DMS 273 (cell line): ENCODE measurements at regions not wholly inside any gene's neighbourhood (a gene's known extent, or its start where the extent isn't known, plus 50 kb on each side); places are given as distances from the start of the nearest gene placed in this dataset.
A peak's percentile ranks its signal among the peaks of the same experiment; 100 is the strongest.
"Not testable (repeated sequence)": the region's sequence is repeated elsewhere in the genome, so short reads cannot be mapped to it uniquely, and the experiment has no call there.

Experiments
- DNase-seq: peaks from one replicate; lab custom pipeline; 2025; ENCODE audit not compliant: unreplicated experiment; lab: John Stamatoyannopoulos, UW

DNA sequence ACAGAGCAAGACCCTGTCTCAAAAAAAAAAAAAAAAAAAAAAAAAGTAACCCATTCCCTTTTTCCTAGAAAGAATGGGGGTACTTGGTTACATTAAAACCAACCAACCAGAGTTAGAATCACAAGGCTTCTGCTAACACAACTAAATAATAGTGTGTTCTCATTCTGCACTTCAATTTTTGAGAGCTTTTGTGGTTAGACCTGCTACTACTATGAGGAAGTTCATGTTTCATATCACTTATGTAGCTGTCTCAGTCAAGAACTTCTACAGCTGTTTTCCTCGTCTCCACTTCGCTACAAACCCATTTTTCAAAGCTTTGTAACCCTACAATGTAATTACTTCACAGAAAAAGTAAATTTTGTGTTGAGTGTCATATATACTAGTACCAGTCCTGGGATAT, 58.3 kb downstream of the PDHA2 start:
- DNase-seq: no peak

DNA sequence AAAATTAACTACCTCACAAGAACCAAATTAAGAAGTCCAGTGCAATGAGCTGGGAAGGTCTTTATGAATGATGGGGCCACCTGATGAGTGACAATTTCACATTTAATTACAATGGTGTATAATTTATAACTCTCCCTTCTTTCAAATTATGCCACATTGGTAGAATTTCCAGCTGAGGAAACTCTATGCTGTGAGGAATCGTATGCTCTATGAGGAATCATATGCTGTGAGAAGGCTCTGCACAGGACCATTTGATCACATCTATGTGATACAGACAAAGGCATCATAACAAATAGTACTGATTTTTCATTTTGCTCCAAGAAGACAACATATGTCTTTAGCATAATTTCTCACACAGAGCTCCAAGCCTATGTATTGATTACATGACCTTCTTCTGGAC, 69.3 kb downstream of the PDHA2 start:
- no peak for DNase-seq

DNA sequence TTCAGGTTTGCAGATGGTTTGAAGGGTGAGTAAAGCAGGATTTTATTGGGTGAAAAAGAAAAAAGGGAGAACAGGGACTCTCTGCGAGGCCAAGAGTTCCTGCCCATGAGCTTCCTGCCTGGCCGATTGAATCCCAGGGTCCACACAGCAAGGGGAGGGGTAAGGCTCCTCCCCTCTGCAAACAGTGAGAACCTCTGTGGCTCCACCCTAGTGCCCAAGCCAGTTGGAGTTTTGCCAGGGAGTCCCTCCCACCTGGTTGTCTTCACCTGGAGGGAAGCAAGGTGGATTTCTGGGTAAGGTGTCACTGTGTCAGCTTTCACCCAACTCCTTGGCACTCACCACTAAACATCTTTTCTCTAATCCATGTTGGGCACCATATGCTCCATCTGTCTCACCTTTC, 70.9 kb downstream of the PDHA2 start:
- peak; percentile 0 for DNase-seq

DNA sequence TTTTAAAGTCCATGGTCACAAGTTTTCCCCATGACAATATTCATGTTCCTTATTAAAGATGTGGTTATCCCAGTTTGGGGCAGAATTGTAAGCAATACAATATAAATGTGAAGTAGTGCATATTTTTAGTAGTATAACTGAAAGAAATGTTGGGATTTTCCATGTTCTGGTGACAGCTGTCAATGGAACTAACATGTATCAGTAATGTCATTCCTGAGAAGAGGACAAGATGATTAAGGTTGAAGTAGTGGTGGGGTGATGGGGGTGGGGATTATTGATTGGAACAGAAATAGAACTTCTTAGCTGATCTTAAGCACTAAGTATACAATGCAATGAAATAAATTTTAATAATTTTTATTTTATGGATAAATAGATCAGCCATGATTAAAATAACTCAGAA, 81.6 kb downstream of the PDHA2 start:
- no peak for DNase-seq

DNA sequence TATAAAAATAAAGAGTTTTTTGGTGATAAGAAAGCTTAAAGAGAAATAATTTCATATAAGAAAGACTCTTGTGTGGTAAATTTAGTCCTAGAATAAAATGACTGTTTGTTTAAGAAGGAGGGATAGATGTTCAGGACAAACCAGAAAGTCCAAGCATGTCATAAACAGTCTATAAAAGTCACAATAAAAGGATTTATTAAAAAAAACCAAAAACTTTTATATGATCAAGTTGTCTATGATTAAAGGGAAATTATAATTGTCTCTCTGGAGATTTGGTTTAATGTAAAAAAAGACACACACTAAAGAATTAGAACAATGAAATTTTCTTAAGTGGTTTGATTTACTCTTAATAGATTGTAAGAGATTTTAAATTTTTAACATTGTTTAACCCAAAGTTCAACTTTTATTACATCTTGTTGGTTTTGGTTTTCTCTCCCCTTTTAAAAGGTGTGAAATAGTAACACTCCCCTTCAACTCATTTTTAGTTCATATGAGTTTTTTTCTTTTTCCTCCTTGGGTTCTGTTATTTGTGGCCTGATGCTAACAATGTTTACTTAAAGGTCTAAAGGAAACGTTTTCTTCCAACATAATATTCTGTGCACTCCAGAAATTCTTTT, 89.7 kb downstream of the PDHA2 start:
- peak; percentile 25 for DNase-seq

DNA sequence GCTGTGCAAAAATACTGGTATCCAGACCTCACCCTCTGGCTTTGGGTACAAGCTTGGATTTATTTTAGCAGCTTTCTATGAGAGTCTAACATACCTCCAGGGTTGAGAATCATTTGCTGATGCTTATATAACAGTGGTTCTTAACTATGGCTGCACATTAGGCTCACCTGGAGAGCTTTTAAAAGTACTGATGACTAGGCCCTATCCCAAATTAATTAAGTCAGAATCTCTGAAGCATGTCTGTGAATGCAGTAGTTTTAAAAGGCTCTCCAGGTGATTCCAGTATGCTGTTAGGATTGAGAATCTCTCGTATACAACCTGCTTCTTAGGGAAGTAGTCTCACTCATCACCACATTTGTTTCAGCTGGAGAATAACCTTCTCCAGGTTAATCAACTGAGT, 99.2 kb downstream of the PDHA2 start:
- no peak for DNase-seq

DNA sequence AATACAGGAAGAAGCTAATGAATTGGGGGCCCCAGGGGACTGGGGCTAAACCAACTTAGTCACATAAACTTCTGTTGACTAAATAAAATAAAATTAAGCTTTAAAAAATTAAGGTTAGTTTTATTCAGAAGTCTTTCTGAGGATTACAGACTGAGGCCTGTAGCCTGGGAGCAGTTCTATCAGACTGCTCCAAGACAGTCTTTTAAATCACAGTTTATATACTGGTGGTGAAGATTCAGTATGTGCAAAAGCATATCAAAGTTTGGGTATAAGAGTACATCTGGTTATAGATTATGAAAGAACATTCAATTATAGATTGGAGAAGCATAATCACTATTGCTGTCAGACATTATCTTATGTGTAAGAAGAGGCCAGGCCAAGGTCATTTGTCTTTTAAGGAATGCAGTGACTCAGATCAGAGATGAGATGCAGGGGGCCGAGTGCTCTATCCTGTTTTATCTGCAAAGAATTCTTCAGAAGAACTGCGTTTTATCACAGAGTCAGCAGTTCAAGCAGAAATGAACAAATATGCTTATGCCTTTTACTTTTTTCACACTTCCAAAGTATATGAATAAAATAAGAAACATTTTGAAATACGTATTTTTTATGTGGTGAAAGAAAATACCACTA, 109.4 kb downstream of the PDHA2 start:
- no peak for DNase-seq

DNA sequence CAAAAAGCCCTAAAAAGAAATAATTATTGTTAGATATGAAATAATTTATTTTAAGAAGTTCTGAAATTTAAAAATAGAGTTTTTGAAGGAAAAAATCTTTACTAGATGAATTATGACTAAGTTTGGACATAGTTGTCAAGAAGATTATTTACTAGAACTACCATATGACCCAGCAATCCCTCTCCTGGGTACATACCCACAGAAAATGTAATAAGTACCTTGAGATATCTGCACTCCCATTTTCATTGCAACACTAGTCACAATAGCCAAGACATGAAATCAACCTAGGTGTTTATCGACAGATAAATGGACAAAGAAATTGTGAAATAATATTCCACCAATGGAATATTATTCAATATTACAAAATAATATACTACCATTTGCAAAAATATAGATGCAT, 109.9 kb downstream of the PDHA2 start:
- no peak for DNase-seq

DNA sequence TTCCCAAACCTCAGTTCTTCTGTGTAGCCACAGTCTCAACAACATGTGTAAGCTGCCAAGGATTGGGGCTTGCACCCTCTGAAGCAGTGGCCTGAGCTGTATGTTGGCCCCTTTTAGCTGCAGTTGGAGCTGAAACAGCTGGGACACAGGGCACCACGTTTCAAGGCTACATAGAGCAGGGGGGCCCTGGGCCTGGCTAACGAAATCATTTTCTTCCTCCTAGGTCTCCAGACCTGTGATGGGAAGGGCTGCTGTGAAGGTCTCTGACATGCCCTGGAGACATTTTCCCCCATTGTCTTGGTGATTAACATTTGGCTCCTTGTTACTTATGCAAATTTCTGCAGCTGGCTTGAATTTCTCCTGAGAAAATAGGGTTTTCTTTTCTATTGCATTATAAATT, 112.6 kb downstream of the PDHA2 start:
- not testable (repeated sequence) for DNase-seq

DNA sequence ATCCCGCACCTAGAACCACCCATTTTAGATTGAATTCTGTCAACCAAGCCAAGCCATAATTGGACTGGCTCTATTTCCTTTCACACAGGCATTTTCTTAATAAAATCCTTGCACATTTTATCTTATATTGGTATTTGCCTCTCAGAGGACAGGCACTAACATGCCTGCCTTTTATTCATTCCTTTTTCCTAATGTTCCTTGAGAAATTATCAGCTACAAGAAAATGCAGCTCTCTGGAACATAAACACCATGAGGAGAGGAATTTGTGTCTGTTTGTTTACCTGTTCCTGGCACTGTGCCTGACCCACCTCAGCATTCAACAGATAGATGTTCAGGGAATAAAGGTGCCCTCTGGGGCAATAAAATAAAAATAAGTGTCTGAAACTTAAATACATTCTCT, 116.2 kb downstream of the PDHA2 start:
- DNase-seq: no peak

DNA sequence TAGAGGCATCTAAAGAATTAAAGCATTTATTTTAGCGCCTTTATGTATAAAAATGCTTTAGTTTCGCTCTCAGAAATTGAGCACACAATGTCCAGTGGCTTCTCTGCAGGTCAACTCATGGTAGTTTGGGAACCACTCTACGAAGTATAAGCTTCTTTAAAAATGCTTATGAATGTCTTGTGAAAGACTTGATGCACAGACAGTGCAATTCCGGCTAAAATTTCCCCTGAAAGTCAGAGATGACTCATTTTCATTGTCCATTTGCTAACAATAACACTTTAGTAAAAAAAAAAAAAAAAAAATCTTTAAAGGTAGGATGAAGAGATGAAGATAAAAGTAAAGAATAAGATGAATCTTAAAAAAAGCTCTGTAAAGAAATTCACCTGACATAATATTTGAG, 117.2 kb downstream of the PDHA2 start:
- no peak for DNase-seq

DNA sequence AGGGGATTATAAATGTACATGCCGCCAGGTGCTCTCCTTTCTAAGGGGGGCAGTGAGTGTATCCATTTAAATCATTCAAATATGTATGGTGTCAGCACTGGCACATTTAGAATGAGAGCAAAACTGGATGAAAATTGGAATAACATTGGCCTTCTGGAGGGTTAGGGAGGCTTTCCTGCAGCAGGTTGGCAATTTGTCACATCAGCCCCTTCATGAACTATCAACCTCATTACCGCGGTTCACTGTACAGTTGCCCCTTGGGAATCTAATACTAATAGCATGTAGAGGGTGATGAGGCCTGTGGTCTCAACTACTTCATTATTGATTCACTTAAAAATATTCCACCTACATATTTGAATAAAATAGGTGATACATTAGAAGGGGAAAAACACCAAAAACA, 117.9 kb downstream of the PDHA2 start:
- DNase-seq: no peak

DNA sequence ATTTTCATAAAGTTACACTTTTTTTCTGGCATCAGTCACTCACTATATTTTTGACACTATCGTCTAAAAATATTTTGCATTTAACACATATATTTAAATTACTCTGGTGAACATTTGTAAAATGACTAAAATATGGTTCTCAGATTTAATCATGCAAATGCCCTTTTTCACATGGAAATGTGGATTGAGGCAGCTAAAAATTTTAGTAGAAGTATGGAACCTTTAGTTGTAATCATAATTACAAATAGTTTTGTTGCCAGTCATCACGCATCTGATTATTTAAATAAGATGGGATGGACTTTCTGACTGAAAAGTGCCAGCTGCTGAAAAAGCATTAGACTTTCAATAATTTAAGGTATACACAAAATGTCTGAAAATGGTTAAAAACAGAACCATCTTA, 119.3 kb downstream of the PDHA2 start:
- DNase-seq: no peak

DNA sequence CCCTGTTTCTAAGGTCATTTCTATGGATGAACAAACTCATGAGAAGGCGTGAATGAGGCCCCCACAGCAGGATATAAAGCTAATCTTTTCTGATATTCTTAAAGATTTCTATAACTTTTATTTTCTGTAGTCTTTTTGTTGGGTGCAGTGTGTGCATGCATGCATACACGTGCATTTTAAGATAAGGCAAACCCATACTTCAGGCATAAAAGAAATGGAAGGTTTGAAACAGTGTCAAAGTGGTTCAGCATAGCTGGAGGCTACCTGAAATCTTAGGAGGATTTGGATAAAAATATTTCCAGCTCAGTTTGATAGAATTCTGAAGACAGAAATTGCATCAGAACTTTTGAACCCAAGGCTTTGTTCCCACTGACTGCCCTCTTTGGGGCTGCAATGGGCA, 119.7 kb downstream of the PDHA2 start:
- DNase-seq: no peak

DNA sequence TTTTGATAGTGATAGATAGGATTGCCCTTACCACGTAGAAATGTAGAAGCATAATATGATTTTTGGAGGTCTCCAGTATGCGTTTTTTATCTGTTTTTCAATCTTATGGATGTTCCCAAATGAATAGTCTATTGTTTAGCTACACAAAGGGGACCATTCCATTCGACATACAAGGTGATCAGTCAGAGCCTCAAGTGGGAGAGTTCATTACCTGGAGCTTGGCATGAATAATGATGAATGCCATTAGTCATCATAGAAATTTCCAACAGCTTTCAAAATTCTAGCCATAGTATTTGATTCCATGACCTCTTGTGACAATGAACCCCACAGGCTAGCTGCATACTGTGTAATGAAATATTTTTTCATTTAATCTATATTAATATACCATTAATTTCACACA, 123.6 kb downstream of the PDHA2 start:
- no peak for DNase-seq

DNA sequence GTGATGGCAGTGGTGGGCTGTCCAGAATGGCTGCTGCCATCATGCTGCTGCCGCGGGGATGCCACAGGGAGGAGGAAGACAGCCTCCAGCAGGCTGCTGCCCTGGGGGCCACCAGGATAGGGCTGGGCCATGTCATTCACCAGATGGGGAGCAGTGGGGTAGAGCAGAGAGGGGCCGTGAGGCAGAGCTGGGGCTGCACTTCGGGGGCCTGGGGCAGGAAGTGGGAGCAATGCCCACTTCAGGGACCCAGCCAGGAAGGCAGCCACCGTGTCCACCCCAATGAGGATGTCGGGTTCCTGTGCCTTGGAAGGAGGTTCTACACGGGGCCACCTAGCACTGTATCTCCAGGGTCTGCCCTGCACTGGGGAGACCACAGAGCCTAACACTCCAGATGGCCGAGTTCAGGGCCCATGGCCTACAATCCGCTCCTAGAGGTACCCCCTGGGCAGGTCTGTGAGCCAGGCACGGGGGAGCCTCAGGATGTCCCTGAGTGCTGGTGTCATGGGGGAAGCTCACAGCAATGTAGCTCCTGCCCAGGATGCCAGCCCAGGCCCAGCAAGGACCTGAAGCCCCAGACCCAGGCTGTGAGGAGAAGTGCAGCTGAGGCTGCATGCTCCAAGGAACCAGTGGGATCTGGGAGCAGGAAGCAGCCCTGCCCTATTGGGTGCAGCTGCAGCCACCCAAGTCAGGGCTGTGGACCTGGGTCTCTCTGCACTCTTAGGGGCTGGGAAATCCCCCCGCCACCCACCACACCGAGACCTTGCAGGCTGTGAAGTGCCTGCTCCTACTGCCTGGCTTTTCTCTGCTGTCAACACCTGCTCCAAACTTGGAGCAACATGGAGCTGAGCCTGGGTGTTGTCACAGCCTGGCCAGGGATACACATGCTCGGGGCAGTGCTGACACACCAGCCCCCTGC, 140.3 kb downstream of the PDHA2 start:
- no peak for DNase-seq

DNA sequence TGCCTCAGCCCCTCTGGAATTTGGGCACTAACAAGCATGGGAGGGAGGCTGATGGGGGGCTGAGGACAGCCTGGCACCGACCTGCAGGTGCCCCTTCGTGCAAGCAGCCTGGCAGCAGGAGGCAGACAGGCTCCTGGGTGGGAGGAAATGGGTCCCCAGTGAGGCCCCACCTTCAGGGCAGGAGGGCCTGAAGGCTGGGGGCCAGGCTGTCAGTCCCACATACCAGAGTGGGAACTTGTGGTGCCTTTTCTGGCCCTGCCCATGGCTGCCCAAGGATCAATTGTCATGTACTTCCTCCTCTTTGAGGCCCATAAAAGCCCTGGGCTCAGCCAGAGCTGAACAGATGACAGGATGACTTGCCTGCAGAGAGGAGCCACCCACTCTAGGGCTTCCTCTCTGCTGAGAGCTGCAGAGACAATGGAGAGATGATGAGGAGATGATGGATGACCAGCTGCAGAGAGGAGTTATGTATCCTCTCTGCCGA, 141.0 kb downstream of the PDHA2 start:
- DNase-seq: no peak

DNA sequence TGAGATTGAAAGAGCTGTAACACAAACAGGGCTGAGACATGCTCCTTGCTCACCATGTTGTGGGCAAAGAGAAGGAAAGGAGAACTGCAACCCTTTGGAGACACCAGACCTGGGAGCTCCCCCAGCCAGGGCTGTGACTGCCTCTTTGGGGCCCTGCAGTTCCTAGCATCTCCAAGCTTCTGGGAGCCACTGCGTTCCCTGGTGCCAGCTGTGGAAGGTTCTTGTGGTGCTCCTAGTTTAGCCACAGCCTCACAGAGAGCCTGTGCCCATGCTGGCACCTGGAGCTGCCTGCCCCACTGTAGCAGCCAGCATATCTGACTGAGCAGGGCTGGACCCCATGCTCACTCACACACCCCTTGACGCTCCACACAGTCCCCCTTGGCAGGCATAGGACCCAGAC, 141.7 kb downstream of the PDHA2 start:
- no peak for DNase-seq

DNA sequence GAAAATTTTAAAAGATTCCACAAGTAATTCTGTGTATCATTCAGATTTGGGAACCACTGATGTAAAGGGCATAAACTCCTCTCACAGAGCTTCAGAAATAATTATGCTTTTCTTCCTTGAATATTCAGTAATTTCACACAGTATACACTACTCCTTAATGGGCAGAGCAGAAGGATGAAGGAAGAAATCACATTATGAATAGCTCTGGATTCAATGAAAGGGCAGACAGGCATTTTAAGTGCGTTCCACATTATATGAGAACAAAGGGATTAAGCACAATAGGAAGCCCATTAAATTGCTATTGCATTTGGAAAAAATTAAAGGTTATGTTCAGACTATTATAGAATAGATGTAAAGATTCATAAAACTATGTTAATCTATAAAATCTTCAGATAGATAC, 142.6 kb downstream of the PDHA2 start:
- DNase-seq: no peak

DNA sequence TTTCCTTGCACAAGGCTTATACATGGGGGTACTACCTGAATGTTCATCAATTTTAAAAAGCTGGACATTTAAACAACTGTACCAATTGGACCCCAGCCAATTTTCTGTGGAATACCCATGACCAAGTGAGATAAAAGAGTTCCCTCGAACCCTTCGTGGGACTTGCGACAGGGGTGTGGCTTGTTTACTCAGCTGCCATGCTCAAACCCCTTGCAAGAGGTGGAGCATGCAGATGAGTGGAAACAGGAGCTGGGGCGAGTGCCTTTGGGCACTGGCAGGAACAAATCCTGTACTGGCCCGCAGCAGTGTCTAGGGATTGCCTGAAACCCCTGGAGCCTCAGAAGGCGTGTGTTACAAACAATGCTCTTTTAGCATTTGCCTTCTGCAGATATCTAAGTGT, 144.2 kb downstream of the PDHA2 start:
- DNase-seq: no peak

DNA sequence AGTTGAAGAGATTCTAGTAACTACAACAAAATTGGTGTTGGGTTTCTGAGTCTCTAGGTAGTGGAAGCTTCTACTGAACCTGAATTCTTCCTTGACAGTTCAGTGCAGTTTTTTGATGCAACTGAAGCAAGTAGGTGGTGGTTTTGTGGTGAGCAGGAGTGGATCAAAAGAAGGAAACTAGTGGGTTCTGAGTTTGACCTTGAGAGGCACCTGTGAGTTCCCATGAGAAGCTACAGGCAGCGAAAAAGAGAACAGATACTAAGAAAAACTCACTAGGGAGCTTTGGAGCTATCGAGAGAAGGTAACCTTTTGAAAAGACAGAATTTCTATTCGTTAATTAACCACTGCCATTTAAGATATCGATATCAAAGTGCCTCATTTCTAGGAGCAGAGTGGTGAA, 145.2 kb downstream of the PDHA2 start:
- DNase-seq: no peak
